Type B pancreatic cell (in vitro differentiated cells): ENCODE measurements at regions not wholly inside any gene's neighbourhood (a gene's known extent, or its start where the extent isn't known, plus 50 kb on each side); places are given as distances from the start of the nearest gene placed in this dataset.

Experiments
- DNase-seq: peaks from one replicate; pipeline ENCODE4 v3.0.0; 2021; ENCODE audit warnings: mixed read lengths; ENCODE audit not compliant: unreplicated experiment; ENCODE audit errors: extremely low spot score
- H3K27ac Mint-ChIP-seq: 2 replicates; pipeline ENCODE4 v1.8.0; 2021; ENCODE audit warnings: mild to moderate bottlenecking, mixed read lengths
- H3K27me3 Mint-ChIP-seq: 2 replicates; pipeline ENCODE4 v1.8.0; 2021; ENCODE audit warnings: mixed read lengths
- H3K36me3 Mint-ChIP-seq: 2 replicates; pipeline ENCODE4 v1.8.0; 2021; ENCODE audit warnings: mixed read lengths
- H3K4me1 Mint-ChIP-seq: one replicate; pipeline ENCODE4 v1.8.0; 2021; ENCODE audit warnings: mixed read lengths; ENCODE audit not compliant: unreplicated experiment
- H3K4me3 Mint-ChIP-seq: 2 replicates; pipeline ENCODE4 v1.8.0; 2021; ENCODE audit warnings: mild to moderate bottlenecking, mixed read lengths
- H3K9me3 Mint-ChIP-seq: 2 replicates; pipeline ENCODE4 v1.8.0; 2021; ENCODE audit warnings: mixed read lengths
- TF ChIP-seq, protein P1 (sequence below): fragments of 200-600 bp; sonication (generic); conservative IDR thresholded peaks from 2 replicates; pipeline ENCODE4 v1.5.0; 2021; ENCODE audit warnings: antibody characterized with exemption, mild to moderate bottlenecking

DNA sequence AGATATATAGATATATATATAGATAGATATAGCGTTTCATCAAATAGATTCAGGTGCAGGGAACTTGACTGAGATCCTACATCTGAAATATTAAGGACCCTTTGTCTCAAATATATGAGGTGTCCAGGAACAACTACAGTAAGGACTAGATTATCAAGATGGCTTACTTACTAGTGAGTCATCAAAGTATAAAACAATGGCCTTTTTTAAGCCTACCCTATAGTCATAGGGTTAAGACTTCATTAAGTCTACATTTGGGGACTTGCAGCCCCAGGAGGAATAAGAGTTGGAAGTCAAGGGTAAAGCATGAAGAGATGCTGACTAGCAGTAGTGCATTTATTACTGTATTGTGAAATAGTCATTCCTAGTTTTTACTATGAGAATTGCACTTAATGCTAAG lies 1023.4 kb downstream of the CDH11 start:
- Mint-ChIP-seq H3K27me3 (no peaks in the 10 kb centered on the region), H3K36me3 (no peaks in the 10 kb centered on the region), H3K9me3 (no peaks in the 10 kb centered on the region), H3K27ac (no peak overlapping the region), H3K4me3 (no peak overlapping the region), H3K4me1 (no peaks in the 10 kb centered on the region)
- DNase-seq, result no peak
- TF ChIP-seq, protein P1, sequence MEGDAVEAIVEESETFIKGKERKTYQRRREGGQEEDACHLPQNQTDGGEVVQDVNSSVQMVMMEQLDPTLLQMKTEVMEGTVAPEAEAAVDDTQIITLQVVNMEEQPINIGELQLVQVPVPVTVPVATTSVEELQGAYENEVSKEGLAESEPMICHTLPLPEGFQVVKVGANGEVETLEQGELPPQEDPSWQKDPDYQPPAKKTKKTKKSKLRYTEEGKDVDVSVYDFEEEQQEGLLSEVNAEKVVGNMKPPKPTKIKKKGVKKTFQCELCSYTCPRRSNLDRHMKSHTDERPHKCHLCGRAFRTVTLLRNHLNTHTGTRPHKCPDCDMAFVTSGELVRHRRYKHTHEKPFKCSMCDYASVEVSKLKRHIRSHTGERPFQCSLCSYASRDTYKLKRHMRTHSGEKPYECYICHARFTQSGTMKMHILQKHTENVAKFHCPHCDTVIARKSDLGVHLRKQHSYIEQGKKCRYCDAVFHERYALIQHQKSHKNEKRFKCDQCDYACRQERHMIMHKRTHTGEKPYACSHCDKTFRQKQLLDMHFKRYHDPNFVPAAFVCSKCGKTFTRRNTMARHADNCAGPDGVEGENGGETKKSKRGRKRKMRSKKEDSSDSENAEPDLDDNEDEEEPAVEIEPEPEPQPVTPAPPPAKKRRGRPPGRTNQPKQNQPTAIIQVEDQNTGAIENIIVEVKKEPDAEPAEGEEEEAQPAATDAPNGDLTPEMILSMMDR, result no peak

DNA sequence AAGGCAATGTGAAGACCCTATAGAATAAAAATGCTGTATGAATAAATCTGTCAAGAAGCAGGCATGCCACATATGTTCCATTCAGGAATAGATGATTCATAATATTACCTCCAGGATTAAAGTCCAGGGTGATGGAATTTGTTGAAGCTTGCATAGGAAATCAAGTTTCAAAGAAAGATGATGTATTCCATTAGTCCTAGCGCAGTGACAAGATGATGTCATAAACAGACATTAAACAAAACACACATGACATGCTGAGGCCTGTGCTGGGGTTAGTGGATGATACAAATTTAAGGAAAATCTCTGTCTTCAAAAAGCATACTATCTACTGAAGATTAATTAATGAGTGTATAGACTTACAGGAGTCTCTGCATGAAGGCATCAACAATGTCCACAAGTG lies 1025.2 kb downstream of the CDH11 start:
- Mint-ChIP-seq H3K4me3 (no peak overlapping the region), H3K4me1 (no peaks in the 10 kb centered on the region), H3K27ac (no peak overlapping the region), H3K36me3 (no peaks in the 10 kb centered on the region), H3K9me3 (no peaks in the 10 kb centered on the region), H3K27me3 (no peaks in the 10 kb centered on the region)
- TF ChIP-seq, protein P1, result no peak
- DNase-seq, result no peak

DNA sequence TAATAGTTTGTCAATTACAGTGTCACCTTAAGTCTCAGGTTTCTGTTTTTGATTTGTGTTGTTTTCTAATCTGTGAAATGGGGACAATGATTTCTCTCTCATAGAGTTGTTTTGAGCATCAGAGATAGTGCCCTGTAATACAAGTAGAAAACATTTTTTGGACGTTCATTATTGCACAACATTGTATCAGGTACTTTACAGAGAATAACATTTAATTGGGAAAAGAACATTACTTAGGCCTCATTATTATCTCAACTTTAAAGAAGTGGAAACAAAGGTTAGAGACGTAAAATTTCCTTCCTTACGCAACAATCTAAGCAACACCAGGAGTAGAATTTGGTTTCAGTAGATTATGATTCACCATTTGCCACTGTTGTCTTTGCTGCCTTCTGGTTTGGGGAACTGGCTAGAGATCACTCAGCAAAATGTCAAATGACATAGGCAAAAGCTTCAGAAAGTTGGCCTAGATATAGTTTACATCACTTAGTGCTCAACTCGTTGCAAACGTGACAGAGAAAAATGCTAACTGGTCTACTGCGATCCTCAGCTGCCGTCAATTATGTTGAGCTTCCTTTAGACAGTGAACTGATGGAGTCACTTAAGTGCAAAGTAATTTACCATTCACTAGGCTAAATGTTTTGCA lies 1026.8 kb downstream of the CDH11 start:
- no peaks in the 10 kb centered on the region for H3K27me3 Mint-ChIP-seq
- H3K9me3 Mint-ChIP-seq, result no peaks in the 10 kb centered on the region
- no peak overlapping the region for H3K27ac Mint-ChIP-seq
- no peaks in the 10 kb centered on the region for H3K36me3 Mint-ChIP-seq
- no peak for DNase-seq
- H3K4me3 Mint-ChIP-seq, result no peak overlapping the region
- no peaks in the 10 kb centered on the region for H3K4me1 Mint-ChIP-seq
- TF ChIP-seq, protein P1, result no peak

DNA sequence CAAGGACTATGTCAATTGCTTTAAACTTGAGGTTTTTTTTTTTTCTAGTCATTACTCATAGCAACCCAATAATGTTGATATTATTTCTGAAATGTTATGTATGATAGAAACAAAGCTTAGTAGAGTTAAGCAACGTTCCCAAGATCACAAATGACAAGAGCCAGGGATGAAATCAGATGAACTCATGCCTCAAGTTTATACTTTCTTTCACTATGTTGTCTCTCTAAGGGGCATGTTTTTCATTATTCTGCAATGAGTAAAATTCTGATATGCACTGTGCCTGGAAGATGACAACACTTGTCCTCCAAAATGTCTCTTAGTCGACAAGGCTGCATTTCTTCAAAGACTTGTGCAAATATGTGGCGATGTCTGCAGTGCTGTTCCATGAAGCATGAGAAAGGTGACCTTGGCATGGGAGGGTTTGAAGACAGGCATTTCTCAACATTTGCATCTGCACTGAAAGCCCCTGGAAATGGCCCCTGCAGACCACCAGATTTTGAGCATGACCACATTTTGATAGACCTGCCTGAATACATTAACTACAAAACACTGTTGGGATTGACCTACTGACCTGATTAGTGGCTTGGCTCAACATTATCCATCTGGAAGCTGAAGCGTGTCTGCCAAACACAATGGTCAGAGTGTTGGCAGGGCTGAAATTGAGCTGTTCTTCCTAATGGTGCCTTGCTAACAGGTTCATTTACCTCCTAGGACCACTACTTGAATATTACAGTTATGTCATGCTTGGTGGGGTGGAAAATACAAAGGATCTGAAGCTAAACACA lies 1027.5 kb downstream of the CDH11 start:
- H3K4me1 Mint-ChIP-seq, result no peaks in the 10 kb centered on the region
- TF ChIP-seq, protein P1, result no peak
- no peaks in the 10 kb centered on the region for H3K9me3 Mint-ChIP-seq
- H3K27me3 Mint-ChIP-seq, result no peaks in the 10 kb centered on the region
- no peaks in the 10 kb centered on the region for H3K36me3 Mint-ChIP-seq
- no peak overlapping the region for H3K4me3 Mint-ChIP-seq
- H3K27ac Mint-ChIP-seq, result no peak overlapping the region
- DNase-seq, result no peak

DNA sequence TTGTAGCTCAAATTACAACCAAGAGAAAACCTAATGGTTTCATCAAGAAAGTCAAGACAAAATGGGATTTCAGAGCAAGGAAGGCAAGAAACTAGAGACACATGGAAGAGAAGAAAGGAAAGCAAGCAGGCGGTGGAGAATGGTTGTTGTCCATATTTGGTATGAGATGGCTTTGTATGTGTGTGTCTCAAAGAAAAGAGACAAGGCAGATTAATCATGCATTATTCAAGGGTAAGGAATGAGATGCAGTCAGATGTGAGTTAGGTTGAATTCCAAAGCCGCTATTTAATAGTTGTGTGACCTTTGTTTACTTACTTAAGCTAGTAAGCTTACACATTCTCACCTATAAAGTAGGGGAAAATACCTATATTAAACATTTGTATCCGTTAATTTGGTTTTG lies 1029.6 kb downstream of the CDH11 start:
- TF ChIP-seq, protein P1, result no peak
- no peak for DNase-seq
- Mint-ChIP-seq H3K27me3 (no peaks in the 10 kb centered on the region), H3K9me3 (no peaks in the 10 kb centered on the region), H3K27ac (no peak overlapping the region), H3K4me3 (no peak overlapping the region), H3K4me1 (no peaks in the 10 kb centered on the region), H3K36me3 (no peaks in the 10 kb centered on the region)
